Lung microvascular endothelial cell (primary cell): ENCODE measurements at regions not wholly inside any gene's neighbourhood (a gene's known extent, or its start where the extent isn't known, plus 50 kb on each side); places are given as distances from the start of the nearest gene placed in this dataset.
"Not testable (repeated sequence)": the region's sequence is repeated elsewhere in the genome, so short reads cannot be mapped to it uniquely, and the experiment has no call there.

Experiments used
- DNase-seq, 2 donors: peaks; one replicate each; pipeline versions ENCODE4 v3.0.0 to v3.0.0-alpha.2; 2010; ENCODE audit warnings: low read depth in 2 of 2

GRCh38 chr15:20473465-20473864 lies 68.1 kb downstream of the GOLGA6L6 start:
- not testable (repeated sequence) for DNase-seq

DNA sequence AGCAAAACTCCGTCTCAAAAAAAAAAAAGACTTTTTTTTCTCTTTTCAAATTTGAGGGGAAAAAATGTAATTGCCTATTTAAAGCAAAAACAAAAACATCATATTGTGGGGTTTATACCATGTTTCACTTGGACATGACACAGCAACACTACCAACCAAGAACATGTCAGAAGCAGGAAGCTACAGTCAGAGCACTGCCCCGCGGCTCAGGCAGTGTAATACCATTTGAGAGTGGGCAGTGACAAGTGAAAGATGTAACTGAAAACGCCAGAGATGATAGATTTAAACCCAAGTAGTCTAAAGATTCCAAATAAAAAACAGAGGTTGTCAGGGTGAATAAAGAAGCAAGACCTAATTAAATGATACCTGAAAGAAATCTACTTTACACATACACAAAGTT lies 68.6 kb downstream of the GOLGA6L6 start:
- DNase-seq = not testable (repeated sequence)

- DNase-seq = not testable (repeated sequence)
Measured at GRCh38 chr15:20470810-20471209, 70.8 kb downstream of the GOLGA6L6 start.

DNA sequence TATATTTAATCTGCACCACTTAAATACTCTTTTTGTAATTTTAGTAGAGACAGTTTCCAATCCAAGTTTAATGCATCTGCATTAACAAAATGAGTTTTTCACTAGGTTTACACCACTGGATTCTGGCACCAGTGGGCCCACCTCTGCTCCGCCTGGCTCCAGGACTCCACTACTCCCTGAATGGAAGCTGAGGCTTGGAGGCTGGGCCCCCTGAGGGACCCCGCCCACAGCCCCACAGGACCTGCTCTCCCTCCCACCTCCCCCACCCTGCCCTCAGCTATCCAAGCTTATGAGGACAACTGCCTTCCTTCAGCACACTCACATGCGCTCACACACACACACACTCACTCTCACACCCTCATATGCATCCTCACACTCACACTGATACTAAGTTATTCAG lies 100.5 kb downstream of the GOLGA6L6 start:
- not testable (repeated sequence) for DNase-seq

GRCh38 chr15:20440390-20440789 lies 101.2 kb downstream of the GOLGA6L6 start:
- DNase-seq = not testable (repeated sequence)

- DNase-seq = not testable (repeated sequence)
Measured at GRCh38 chr15:20439111-20439510, 102.5 kb downstream of the GOLGA6L6 start.

- DNase-seq = not testable (repeated sequence)
Measured at GRCh38 chr15:20438255-20438654, 103.3 kb downstream of the GOLGA6L6 start.

GRCh38 chr15:20433468-20433867 lies 108.1 kb downstream of the GOLGA6L6 start:
- not testable (repeated sequence) for DNase-seq

DNA sequence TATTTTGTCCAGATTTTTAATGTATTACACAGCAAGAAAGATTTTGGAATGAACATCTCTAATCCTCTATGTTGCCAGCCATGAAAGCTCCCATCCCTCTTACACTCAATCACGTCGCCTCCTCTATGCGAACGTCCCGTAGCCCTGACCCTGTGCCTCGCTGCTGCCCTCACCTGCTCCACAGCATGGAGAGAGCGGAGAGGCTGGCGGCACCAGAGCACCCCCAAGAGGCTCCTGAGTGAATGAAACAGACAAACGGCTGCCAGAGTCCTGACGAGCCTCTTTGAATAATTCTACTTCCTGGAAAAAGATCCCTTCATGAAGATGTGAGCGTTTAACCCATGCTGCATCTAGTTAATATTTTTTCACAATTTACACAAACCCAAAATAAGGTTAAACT lies 111.1 kb downstream of the GOLGA6L6 start:
- not testable (repeated sequence) for DNase-seq

DNA sequence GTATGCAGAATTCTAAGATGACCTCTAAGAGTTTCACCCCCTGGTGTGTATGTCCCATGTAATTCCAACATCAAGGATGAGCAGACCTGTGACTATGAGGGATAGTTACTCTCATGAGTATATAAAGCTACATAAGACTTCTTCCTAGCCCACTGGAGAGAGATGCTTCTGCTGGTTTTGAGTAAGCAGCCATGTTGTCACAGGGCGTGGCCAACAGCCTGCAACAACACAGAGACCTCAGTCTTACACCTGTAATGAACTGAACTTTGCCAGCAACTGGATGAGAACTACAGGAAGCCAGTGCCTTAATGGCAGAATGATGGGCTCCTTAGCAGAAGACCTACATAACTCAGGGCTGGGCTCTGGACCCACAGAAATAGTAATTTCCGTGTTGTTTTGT lies 120.9 kb downstream of the GOLGA6L6 start:
- not testable (repeated sequence) for DNase-seq

GRCh38 chr15:20416618-20417017 lies 125.0 kb downstream of the GOLGA6L6 start:
- DNase-seq = not testable (repeated sequence)

DNA sequence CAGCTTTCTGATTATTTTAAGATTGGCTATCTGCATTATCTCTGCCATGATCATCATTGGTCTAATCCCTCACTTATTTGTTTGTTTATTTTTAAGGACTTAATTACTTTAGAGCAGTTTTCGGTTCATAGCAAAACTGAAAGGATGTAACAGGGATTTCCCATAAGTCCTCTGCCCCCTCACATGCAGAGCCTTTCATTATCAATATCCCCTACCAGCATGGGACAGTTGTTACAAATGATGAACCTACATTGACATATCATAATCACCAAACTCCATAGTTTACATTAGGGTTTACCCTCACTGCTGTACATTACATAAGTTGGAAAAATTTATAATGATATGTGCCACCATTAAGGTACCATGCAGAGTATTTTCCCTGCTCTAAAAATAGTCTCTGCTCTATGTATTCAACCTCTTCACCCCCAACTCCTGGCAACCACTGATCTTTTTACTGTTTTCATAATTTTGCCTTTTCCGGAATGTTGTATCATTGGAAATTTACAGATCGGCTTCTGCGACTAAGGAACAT lies 131.9 kb downstream of the GOLGA6L6 start:
- peak in 1 of 2 donors; percentile 13 for DNase-seq

DNA sequence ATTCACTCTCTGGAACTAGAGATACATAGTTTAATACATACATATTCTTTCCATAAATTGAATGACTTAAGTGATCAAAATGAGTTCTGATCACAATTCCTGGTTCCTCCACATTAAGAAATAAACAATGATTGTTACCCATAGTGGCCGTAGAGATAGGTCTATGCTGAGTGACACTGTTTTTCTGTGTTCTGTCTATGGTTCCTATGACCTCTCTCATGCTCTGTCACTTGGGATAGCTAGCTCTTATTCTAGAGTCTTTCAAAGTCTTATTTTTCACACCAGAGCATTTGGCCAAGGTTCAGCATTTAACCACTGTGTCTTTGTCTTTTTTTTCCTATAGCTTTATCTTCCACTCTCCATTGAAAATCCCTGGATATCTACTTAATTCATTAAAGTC lies 132.4 kb downstream of the GOLGA6L6 start:
- no peak for DNase-seq

DNA sequence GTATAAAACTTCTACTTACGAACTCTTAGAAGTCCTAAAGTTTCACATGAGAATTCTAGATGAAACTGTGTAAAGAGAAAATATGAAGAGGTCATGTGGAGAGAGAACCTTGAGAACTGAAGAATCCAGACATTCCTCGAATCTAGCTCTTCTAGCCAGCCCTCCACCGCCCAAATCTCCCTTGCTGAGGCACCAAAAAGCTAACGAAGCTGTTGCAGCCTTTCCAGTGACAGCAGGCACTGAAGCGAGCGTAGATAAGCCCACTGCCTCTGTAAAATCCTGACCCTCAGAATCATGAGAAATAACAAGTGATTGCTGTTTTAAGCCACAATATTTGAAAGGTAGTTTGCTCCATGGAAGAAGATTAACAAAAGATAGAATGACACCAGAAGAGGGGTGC lies 134.0 kb downstream of the GOLGA6L6 start:
- no peak for DNase-seq

- not testable (repeated sequence) for DNase-seq
Measured at GRCh38 chr15:20404571-20404970, 137.0 kb downstream of the GOLGA6L6 start.

- DNase-seq = not testable (repeated sequence)
Measured at GRCh38 chr15:20402586-20402985, 139.0 kb downstream of the GOLGA6L6 start.

GRCh38 chr15:20401058-20401457 lies 140.5 kb downstream of the GOLGA6L6 start:
- DNase-seq = not testable (repeated sequence)

- DNase-seq = not testable (repeated sequence)
Measured at GRCh38 chr15:20398680-20399079, 142.9 kb downstream of the GOLGA6L6 start.

GRCh38 chr15:20388161-20388560 lies 153.4 kb downstream of the GOLGA6L6 start:
- peak in 1 of 2 donors; percentile 56 for DNase-seq

DNA sequence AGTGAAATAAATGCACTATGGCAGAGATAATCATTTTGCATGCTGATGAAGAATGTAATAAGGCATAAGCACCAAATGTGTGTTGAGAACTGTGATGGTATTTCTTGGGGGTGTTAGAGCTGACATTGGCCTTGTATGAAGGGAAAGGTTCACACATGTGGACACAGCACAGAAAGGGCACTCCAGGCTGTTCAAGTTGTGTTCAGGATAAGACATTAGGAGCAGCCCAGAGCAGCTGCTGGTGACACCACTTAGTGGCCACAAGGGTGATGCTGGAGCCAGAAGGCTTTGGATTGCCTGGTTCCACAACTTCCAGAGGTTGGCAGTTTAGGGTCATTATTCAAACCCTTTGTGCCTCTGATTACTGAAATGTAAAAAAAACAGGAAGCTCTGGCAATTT lies 155.4 kb downstream of the GOLGA6L6 start:
- DNase-seq = no peak

- not testable (repeated sequence) for DNase-seq
Measured at GRCh38 chr15:20380199-20380598, 161.4 kb downstream of the GOLGA6L6 start.

- DNase-seq = no peak
Measured at GRCh38 chr15:20376872-20377271, 164.7 kb downstream of the GOLGA6L6 start.

DNA sequence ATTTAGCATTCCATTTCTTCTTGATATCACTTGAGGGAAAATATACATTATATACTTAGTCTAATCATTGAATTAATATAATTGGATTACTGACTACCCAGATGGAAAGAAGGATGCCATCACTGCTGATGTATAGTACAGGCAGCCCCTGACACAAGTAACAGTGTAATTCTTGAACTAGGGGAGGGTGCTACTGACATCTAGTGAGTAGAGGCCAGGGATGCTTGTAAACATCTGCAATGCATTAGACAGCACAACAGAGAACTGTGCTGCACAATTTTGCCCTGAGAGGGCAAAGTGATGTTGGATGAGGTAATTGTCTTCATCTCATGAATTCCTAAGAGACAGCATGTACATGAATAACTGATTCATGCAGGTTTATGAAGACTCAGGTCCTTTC lies 169.2 kb downstream of the GOLGA6L6 start:
- DNase-seq = not testable (repeated sequence)

GRCh38 chr15:20369500-20369899 lies 172.1 kb downstream of the GOLGA6L6 start:
- DNase-seq = no peak
